Spleen (tissue), 11 donors: ENCODE measurements at regions not wholly inside any gene's neighbourhood (a gene's known extent, or its start where the extent isn't known, plus 50 kb on each side); places are given as distances from the start of the nearest gene placed in this dataset.

Source experiments
- DNase-seq: peaks from one replicate; pipeline ENCODE4 v3.0.0-alpha.2; 2020
- H3K27ac ChIP-seq, 8 donors: fragments of 200-600 bp; sonication (generic) in 7 of 8; 1 replicate in 4 of 8; 2 replicates in 4 of 8; pipeline versions ENCODE4 v1.5.0 to v1.8.0; 2016 to 2021; ENCODE audit warnings: inconsistent platforms in 4 of 8, mild to moderate bottlenecking in 4 of 8, moderate library complexity in 1 of 8
- H3K27me3 ChIP-seq, 7 donors: fragments of 200-600 bp; sonication (generic) in 6 of 7; replicated peaks in 1 of 7; 1 replicate in 4 of 7; 2 replicates in 3 of 7; pipeline versions ENCODE4 v1.5.0 to v1.8.0; 2016 to 2021; ENCODE audit warnings: inconsistent platforms in 3 of 7, mild to moderate bottlenecking in 1 of 7
- H3K36me3 ChIP-seq, 6 donors: fragments of 200-600 bp; sonication (generic) in 5 of 6; 1 replicate in 4 of 6; 2 replicates in 2 of 6; pipeline versions ENCODE4 v1.5.0 to v1.8.0; 2016 to 2021; ENCODE audit warnings: inconsistent platforms in 2 of 6
- H3K4me1 ChIP-seq, 6 donors: fragments of 200-600 bp; sonication (generic) in 5 of 6; 1 replicate in 3 of 6; 2 replicates in 3 of 6; pipeline versions ENCODE4 v1.5.0 to v1.8.0; 2016 to 2021; ENCODE audit warnings: inconsistent platforms in 3 of 6
- H3K4me3 ChIP-seq, 8 donors: fragments of 200-600 bp; sonication (generic) in 7 of 8; 1 replicate in 4 of 8; 2 replicates in 4 of 8; pipeline versions ENCODE4 v1.5.0 to v1.8.0; 2016 to 2021; ENCODE audit warnings: inconsistent platforms in 4 of 8, mild to moderate bottlenecking in 4 of 8, moderate library complexity in 2 of 8
- H3K9me3 ChIP-seq, 8 donors: fragments of 200-600 bp; sonication (generic) in 7 of 8; 1 replicate in 4 of 8; 2 replicates in 4 of 8; pipeline versions ENCODE4 v1.5.0 to v1.8.0; 2016 to 2021; ENCODE audit warnings: inconsistent platforms in 4 of 8
- CTCF ChIP-seq, 11 experiments: fragments of 200-600 bp in 7 of 11; fragments of 450-650 bp in 4 of 11; sonication (generic) in 4 of 11; IDR thresholded peaks in 8 of 11; conservative IDR thresholded peaks in 3 of 11; 1 replicate in 7 of 11; 2 replicates in 4 of 11; pipeline versions ENCODE4 v1.4.0 to v1.8.0; 2016 to 2021; ENCODE audit warnings: antibody characterized with exemption in 11 of 11, inconsistent platforms in 4 of 11, mild to moderate bottlenecking in 1 of 11
- POLR2A ChIP-seq, 3 donors: fragments of 450-650 bp; IDR thresholded peaks; one replicate each; pipeline ENCODE4 v1.5.1; 2017; ENCODE audit warnings: antibody characterized with exemption in 3 of 3, mild to moderate bottlenecking in 1 of 3
- POLR2AphosphoS5 ChIP-seq, 3 donors: sonication (generic); formaldehyde crosslinking; IDR thresholded peaks; one replicate each; pipeline ENCODE4 v1.5.1; 2017; ENCODE audit warnings: antibody characterized with exemption in 3 of 3
- WGBS, 5 donors: extraction: QIAGEN DNeasy Blood & Tissue Kit in 3 of 5; methylation state at CpG; one replicate each; pipeline versions ENCODE4 v1.1.5 to v1.1.7; 2013 to 2018; 5-methylcytosine and 5-hydroxymethylcytosine counted together
- intact Hi-C: fragments of 100-400 bp; cut with DNase I; formaldehyde crosslinking; loops from one replicate; pipeline ENCODE4 v1.15.0; 2023; ENCODE audit warnings: low total_unique reads
- donor health status: healthy with polysubstance abuse.
- donor health status: DM: no; HTN: no; CAD: no; lungs with moderate emphysema.
- donor health status: DM: no; HTN: no; CAD: no.
- donor health status: Bipolar disorder and iron deficiency.
- donor health status: healthy.
- donor health status: DM: no; HTN: no; CAD: no.
- donor health status: DM: yes; HTN: yes; CAD: no.

- no peaks in the 10 kb centered on the region for H3K36me3 ChIP-seq
- H3K4me3 ChIP-seq, result no peak overlapping the region
- no peak for TF ChIP-seq POLR2AphosphoS5 (IDR thresholded peaks at IDR 0.05)
- TF ChIP-seq CTCF (IDR thresholded peaks at IDR 0.05 in 8 of 11, conservative IDR thresholded peaks at IDR 0.05 in 3 of 11), result no peak
- TF ChIP-seq POLR2A (IDR thresholded peaks at IDR 0.05), result no peak
- no peak overlapping the region for H3K27ac ChIP-seq
- DNase-seq, result no peak
- intact Hi-C loops, result no loop called here
- H3K4me1 ChIP-seq, result no peaks in the 10 kb centered on the region
- H3K27me3 ChIP-seq, result no peaks in the 10 kb centered on the region
- peaks cover 0 to 2% (median 0%) of the 10 kb centered on the region in 8 donors for H3K9me3 ChIP-seq
Observed at GRCh38 chr5:104539618-104540350, 977.2 kb upstream of the NUDT12 start.

GRCh38 chr5:104538734-104539133 lies 976.1 kb upstream of the NUDT12 start:
- WGBS, 5 donors, result 74 to 87% (median 83%) methylated on average over 6 of the region's 6 CpGs
- Histone ChIP-seq H3K4me1 (no peaks in the 10 kb centered on the region), H3K4me3 (no peak overlapping the region), H3K27ac (no peak overlapping the region), H3K27me3 (no peaks in the 10 kb centered on the region), H3K36me3 (no peaks in the 10 kb centered on the region), H3K9me3 (peaks cover 0 to 6% (median 0%) of the 10 kb centered on the region in 8 donors)
- DNase-seq, result no peak
- no peak for TF ChIP-seq CTCF (IDR thresholded peaks at IDR 0.05 in 8 of 11, conservative IDR thresholded peaks at IDR 0.05 in 3 of 11)
- TF ChIP-seq POLR2AphosphoS5 (IDR thresholded peaks at IDR 0.05), result no peak
- no peak for TF ChIP-seq POLR2A (IDR thresholded peaks at IDR 0.05)
- intact Hi-C loops, result no loop called here

- TF ChIP-seq POLR2AphosphoS5 (IDR thresholded peaks at IDR 0.05) (no peak), POLR2A (IDR thresholded peaks at IDR 0.05) (no peak), CTCF (IDR thresholded peaks at IDR 0.05 in 8 of 11, conservative IDR thresholded peaks at IDR 0.05 in 3 of 11) (no peak)
- no peak for DNase-seq
- Histone ChIP-seq H3K27ac (no peak overlapping the region), H3K36me3 (no peaks in the 10 kb centered on the region), H3K4me1 (no peaks in the 10 kb centered on the region), H3K27me3 (no peaks in the 10 kb centered on the region), H3K4me3 (no peak overlapping the region), H3K9me3 (peaks cover 0 to 6% (median 0%) of the 10 kb centered on the region in 8 donors)
- intact Hi-C loops, result no loop called here
Observed at GRCh38 chr5:104533498-104533897, 970.9 kb upstream of the NUDT12 start.

- intact Hi-C loops, result no loop called here
- no peak overlapping the region for H3K27ac ChIP-seq
- no peak for DNase-seq
- H3K27me3 ChIP-seq, result no peaks in the 10 kb centered on the region
- no peak for TF ChIP-seq POLR2A (IDR thresholded peaks at IDR 0.05)
- TF ChIP-seq CTCF (IDR thresholded peaks at IDR 0.05 in 8 of 11, conservative IDR thresholded peaks at IDR 0.05 in 3 of 11), result no peak
- TF ChIP-seq POLR2AphosphoS5 (IDR thresholded peaks at IDR 0.05), result no peak
- peaks cover 0 to 5% (median 0%) of the 10 kb centered on the region in 8 donors for H3K9me3 ChIP-seq
- 79 to 92% (median 90%) methylated on average over 1 of the region's 1 CpG for WGBS, 5 donors
- no peaks in the 10 kb centered on the region for H3K4me1 ChIP-seq
- H3K4me3 ChIP-seq, result no peak overlapping the region
- H3K36me3 ChIP-seq, result no peaks in the 10 kb centered on the region
Observed at GRCh38 chr5:104526866-104527265, 964.3 kb upstream of the NUDT12 start.
